GM23338 (cell line): ENCODE measurements at regions not wholly inside any gene's neighbourhood (a gene's known extent, or its start where the extent isn't known, plus 50 kb on each side); places are given as distances from the start of the nearest gene placed in this dataset.

Experiments
- ATAC-seq: fragments of 200-7000 bp; cut with Tn5 transposase; 3 replicates; pipeline ENCODE4 v1.9.1; 2020
- DNase-seq: peaks from one replicate; pipeline ENCODE4 v3.0.0-alpha.2; 2015; ENCODE audit warnings: low spot score
- H2AFZ ChIP-seq: fragments of 200-600 bp; sonication (generic); 2 replicates; pipeline ENCODE4 v1.8.0; 2016; ENCODE audit warnings: antibody characterized with exemption, mild to moderate bottlenecking, moderate library complexity
- H3F3A ChIP-seq: fragments of 200-600 bp; sonication (generic); replicated peaks from 2 replicates; pipeline ENCODE4 v1.8.0; 2017; ENCODE audit warnings: antibody characterized with exemption, mixed run types, low read depth
- H3K27ac ChIP-seq: fragments of 200-600 bp; sonication (generic); 2 replicates; pipeline ENCODE4 v1.6.1; 2016; ENCODE audit warnings: low read depth
- H3K27me3 ChIP-seq: fragments of 200-600 bp; sonication (generic); 2 replicates; pipeline ENCODE4 v1.8.0; 2016; ENCODE audit warnings: mild to moderate bottlenecking, mixed run types, moderate library complexity; ENCODE audit not compliant: insufficient read depth
- H3K36me3 ChIP-seq: fragments of 200-600 bp; sonication (generic); 2 replicates; pipeline ENCODE4 v1.8.0; 2016; ENCODE audit warnings: mild to moderate bottlenecking; ENCODE audit not compliant: insufficient read depth
- H3K4me1 ChIP-seq: fragments of 200-600 bp; sonication (generic); 2 replicates; pipeline ENCODE4 v1.8.0; 2016; ENCODE audit warnings: mild to moderate bottlenecking, moderate library complexity; ENCODE audit not compliant: insufficient read depth
- H3K4me2 ChIP-seq: fragments of 200-600 bp; sonication (generic); 2 replicates; pipeline ENCODE4 v1.7.1; 2017; ENCODE audit warnings: mixed run types
- H3K4me3 ChIP-seq: fragments of 200-600 bp; sonication (generic); 2 replicates; pipeline ENCODE4 v1.6.1; 2016; ENCODE audit warnings: mixed run types
- H3K79me2 ChIP-seq: fragments of 200-600 bp; sonication (generic); replicated peaks from 2 replicates; pipeline ENCODE4 v1.8.0; 2017; ENCODE audit warnings: mild to moderate bottlenecking; ENCODE audit not compliant: insufficient read depth
- H3K9me2 ChIP-seq: fragments of 200-600 bp; sonication (generic); 2 replicates; pipeline ENCODE4 v1.8.0; 2017; ENCODE audit not compliant: insufficient read depth
- H4K20me1 ChIP-seq: fragments of 200-600 bp; sonication (generic); replicated peaks from 2 replicates; pipeline ENCODE4 v1.8.0; 2017; ENCODE audit warnings: mild to moderate bottlenecking; ENCODE audit not compliant: insufficient read depth
- H3K27ac Mint-ChIP-seq: 2 replicates; pipeline ENCODE4 v1.8.0; 2020; ENCODE audit warnings: inconsistent platforms, mild to moderate bottlenecking, moderate library complexity, mixed read lengths
- H3K27me3 Mint-ChIP-seq: 3 replicates; pipeline ENCODE4 v1.8.0; 2022; ENCODE audit warnings: low read depth, mild to moderate bottlenecking, moderate library complexity, mixed read lengths, inconsistent platforms; ENCODE audit not compliant: insufficient read depth, poor library complexity
- H3K36me3 Mint-ChIP-seq: 3 replicates; pipeline ENCODE4 v1.8.0; 2021; ENCODE audit warnings: low read depth, mild to moderate bottlenecking, inconsistent platforms, moderate library complexity, mixed read lengths
- H3K4me1 Mint-ChIP-seq: 3 replicates; pipeline ENCODE4 v1.8.0; 2020; ENCODE audit warnings: mild to moderate bottlenecking, inconsistent platforms, mixed read lengths
- H3K4me3 Mint-ChIP-seq: 3 replicates; pipeline ENCODE4 v1.8.0; 2021; ENCODE audit warnings: moderate library complexity, mild to moderate bottlenecking, inconsistent platforms, mixed read lengths
- H3K9me3 Mint-ChIP-seq: 3 replicates; pipeline ENCODE4 v1.8.0; 2020; ENCODE audit warnings: moderate library complexity, mild to moderate bottlenecking, inconsistent platforms, mixed read lengths
- CREB1 ChIP-seq: fragments of 250-450 bp; sonication (Bioruptor Pico); IDR thresholded peaks from 2 replicates; pipeline ENCODE4 v1.5.0; 2020; ENCODE audit warnings: low read depth, mild to moderate bottlenecking, moderate library complexity
- CTCF ChIP-seq, 2 experiments: fragments of 200-600 bp in 1 of 2; sonication (generic) in 1 of 2; conservative IDR thresholded peaks; 2 replicates each; pipeline versions ENCODE4 v1.5.1 to v1.6.1; 2016 to 2017; ENCODE audit warnings: antibody characterized with exemption in 2 of 2, low read depth in 2 of 2, mild to moderate bottlenecking in 2 of 2, moderate library complexity in 1 of 2
- ETS1 ChIP-seq: IDR thresholded peaks from 2 replicates; pipeline ENCODE4 v1.6.1; 2016; ENCODE audit warnings: antibody characterized with exemption
- STAT1 ChIP-seq: IDR thresholded peaks from one replicate; pipeline ENCODE4 v1.6.1; 2016; ENCODE audit warnings: antibody characterized with exemption; ENCODE audit not compliant: unreplicated experiment
- ZNF114 ChIP-seq: fragments of 250-450 bp; sonication (Bioruptor Pico); IDR thresholded peaks from 2 replicates; pipeline ENCODE4 v1.5.0; 2020; ENCODE audit warnings: mild to moderate bottlenecking, moderate library complexity
- ZNF462 ChIP-seq: fragments of 250-450 bp; sonication (Bioruptor Pico); IDR thresholded peaks from 2 replicates; pipeline ENCODE4 v1.5.0; 2020; ENCODE audit warnings: mild to moderate bottlenecking, moderate library complexity

GRCh38 chr11:10397226-10397987, 57.7 kb upstream of the AMPD3 start:
- DNase-seq = no peak
- TF ChIP-seq ZNF114 (CRISPR knock-in tag) = no peak
- no peak for TF ChIP-seq ETS1
- no peak for TF ChIP-seq STAT1
- TF ChIP-seq ZNF462 (CRISPR knock-in tag) = no peak
- no peak for TF ChIP-seq CREB1 (CRISPR knock-in tag)
- TF ChIP-seq CTCF (conservative IDR thresholded peaks at IDR 0.05; ENCODE audit: low read depth in 2 of 2) = no peak
- Histone ChIP-seq H3K4me3 (no peak overlapping the region), H3K4me1 (0 out of 2 replicates have a peak, but pooled peaks cover 5% of the 10 kb centered on the region), H3K27me3 (no peaks in the 10 kb centered on the region), H3K9me2 (no peaks in the 10 kb centered on the region; the same call in 1 of the 2 replicates), H3K27ac (no peak overlapping the region), H3F3A (no peaks in the 10 kb centered on the region), H3K79me2 (no peaks in the 10 kb centered on the region), H2AFZ (no peak overlapping the region), H4K20me1 (no peaks in the 10 kb centered on the region), H3K4me2 (no peak overlapping the region), H3K36me3 (no peaks in the 10 kb centered on the region)
- no peak overlapping the region for H3K4me3 Mint-ChIP-seq
- H3K27ac Mint-ChIP-seq = no peak overlapping the region
- no peaks in the 10 kb centered on the region; the same call in 2 of the 3 replicates for H3K9me3 Mint-ChIP-seq
- peaks cover 6% of the 10 kb centered on the region; the same call in 2 of the 3 replicates for H3K4me1 Mint-ChIP-seq
- ATAC-seq = no peak
- peaks cover 5% of the 10 kb centered on the region for H3K27me3 Mint-ChIP-seq
- no peaks in the 10 kb centered on the region for H3K36me3 Mint-ChIP-seq
